GM23338 (cell line): ENCODE measurements at regions not wholly inside any gene's neighbourhood (a gene's known extent, or its start where the extent isn't known, plus 50 kb on each side); places are given as distances from the start of the nearest gene placed in this dataset.

ENCODE experiments used
- ATAC-seq: fragments of 200-7000 bp; cut with Tn5 transposase; 3 replicates; pipeline ENCODE4 v1.9.1; 2020
- DNase-seq: peaks from one replicate; pipeline ENCODE4 v3.0.0-alpha.2; 2015; ENCODE audit warnings: low spot score
- H2AFZ ChIP-seq: fragments of 200-600 bp; sonication (generic); 2 replicates; pipeline ENCODE4 v1.8.0; 2016; ENCODE audit warnings: antibody characterized with exemption, mild to moderate bottlenecking, moderate library complexity
- H3F3A ChIP-seq: fragments of 200-600 bp; sonication (generic); replicated peaks from 2 replicates; pipeline ENCODE4 v1.8.0; 2017; ENCODE audit warnings: antibody characterized with exemption, mixed run types, low read depth
- H3K27ac ChIP-seq: fragments of 200-600 bp; sonication (generic); 2 replicates; pipeline ENCODE4 v1.6.1; 2016; ENCODE audit warnings: low read depth
- H3K27me3 ChIP-seq: fragments of 200-600 bp; sonication (generic); 2 replicates; pipeline ENCODE4 v1.8.0; 2016; ENCODE audit warnings: mild to moderate bottlenecking, mixed run types, moderate library complexity; ENCODE audit not compliant: insufficient read depth
- H3K36me3 ChIP-seq: fragments of 200-600 bp; sonication (generic); 2 replicates; pipeline ENCODE4 v1.8.0; 2016; ENCODE audit warnings: mild to moderate bottlenecking; ENCODE audit not compliant: insufficient read depth
- H3K4me1 ChIP-seq: fragments of 200-600 bp; sonication (generic); 2 replicates; pipeline ENCODE4 v1.8.0; 2016; ENCODE audit warnings: mild to moderate bottlenecking, moderate library complexity; ENCODE audit not compliant: insufficient read depth
- H3K4me2 ChIP-seq: fragments of 200-600 bp; sonication (generic); 2 replicates; pipeline ENCODE4 v1.7.1; 2017; ENCODE audit warnings: mixed run types
- H3K4me3 ChIP-seq: fragments of 200-600 bp; sonication (generic); 2 replicates; pipeline ENCODE4 v1.6.1; 2016; ENCODE audit warnings: mixed run types
- H3K79me2 ChIP-seq: fragments of 200-600 bp; sonication (generic); replicated peaks from 2 replicates; pipeline ENCODE4 v1.8.0; 2017; ENCODE audit warnings: mild to moderate bottlenecking; ENCODE audit not compliant: insufficient read depth
- H3K9me2 ChIP-seq: fragments of 200-600 bp; sonication (generic); 2 replicates; pipeline ENCODE4 v1.8.0; 2017; ENCODE audit not compliant: insufficient read depth
- H4K20me1 ChIP-seq: fragments of 200-600 bp; sonication (generic); replicated peaks from 2 replicates; pipeline ENCODE4 v1.8.0; 2017; ENCODE audit warnings: mild to moderate bottlenecking; ENCODE audit not compliant: insufficient read depth
- H3K27ac Mint-ChIP-seq: 2 replicates; pipeline ENCODE4 v1.8.0; 2020; ENCODE audit warnings: inconsistent platforms, mild to moderate bottlenecking, moderate library complexity, mixed read lengths
- H3K27me3 Mint-ChIP-seq: 3 replicates; pipeline ENCODE4 v1.8.0; 2022; ENCODE audit warnings: low read depth, mild to moderate bottlenecking, moderate library complexity, mixed read lengths, inconsistent platforms; ENCODE audit not compliant: insufficient read depth, poor library complexity
- H3K36me3 Mint-ChIP-seq: 3 replicates; pipeline ENCODE4 v1.8.0; 2021; ENCODE audit warnings: low read depth, mild to moderate bottlenecking, inconsistent platforms, moderate library complexity, mixed read lengths
- H3K4me1 Mint-ChIP-seq: 3 replicates; pipeline ENCODE4 v1.8.0; 2020; ENCODE audit warnings: mild to moderate bottlenecking, inconsistent platforms, mixed read lengths
- H3K4me3 Mint-ChIP-seq: 3 replicates; pipeline ENCODE4 v1.8.0; 2021; ENCODE audit warnings: moderate library complexity, mild to moderate bottlenecking, inconsistent platforms, mixed read lengths
- H3K9me3 Mint-ChIP-seq: 3 replicates; pipeline ENCODE4 v1.8.0; 2020; ENCODE audit warnings: moderate library complexity, mild to moderate bottlenecking, inconsistent platforms, mixed read lengths
- CREB1 ChIP-seq: fragments of 250-450 bp; sonication (Bioruptor Pico); IDR thresholded peaks from 2 replicates; pipeline ENCODE4 v1.5.0; 2020; ENCODE audit warnings: low read depth, mild to moderate bottlenecking, moderate library complexity
- CTCF ChIP-seq, 2 experiments: fragments of 200-600 bp in 1 of 2; sonication (generic) in 1 of 2; conservative IDR thresholded peaks; 2 replicates each; pipeline versions ENCODE4 v1.5.1 to v1.6.1; 2016 to 2017; ENCODE audit warnings: antibody characterized with exemption in 2 of 2, low read depth in 2 of 2, mild to moderate bottlenecking in 2 of 2, moderate library complexity in 1 of 2
- ETS1 ChIP-seq: IDR thresholded peaks from 2 replicates; pipeline ENCODE4 v1.6.1; 2016; ENCODE audit warnings: antibody characterized with exemption
- EZH2 ChIP-seq: fragments of 200-600 bp; sonication (generic); IDR thresholded peaks from one replicate; pipeline ENCODE4 v1.8.0; 2017; ENCODE audit warnings: antibody characterized with exemption, mild to moderate bottlenecking, low read depth; ENCODE audit not compliant: unreplicated experiment
- EZH2phosphoT487 ChIP-seq: fragments of 200-600 bp; sonication (generic); IDR thresholded peaks from one replicate; pipeline ENCODE4 v1.8.1; 2018; ENCODE audit warnings: antibody characterized with exemption; ENCODE audit not compliant: unreplicated experiment
- JUNB ChIP-seq: IDR thresholded peaks from one replicate; pipeline ENCODE4 v1.6.1; 2016; ENCODE audit warnings: antibody characterized with exemption; ENCODE audit not compliant: unreplicated experiment
- NANOG ChIP-seq: IDR thresholded peaks from 2 replicates; pipeline ENCODE4 v1.6.1; 2016; ENCODE audit warnings: antibody characterized with exemption, borderline replicate concordance
- POLR2AphosphoS5 ChIP-seq: IDR thresholded peaks from 2 replicates; pipeline ENCODE4 v1.6.1; 2016; ENCODE audit warnings: antibody characterized with exemption, low read depth
- REST ChIP-seq: IDR thresholded peaks from one replicate; pipeline ENCODE4 v1.6.1; 2018; ENCODE audit warnings: antibody characterized with exemption; ENCODE audit not compliant: unreplicated experiment
- STAT1 ChIP-seq: IDR thresholded peaks from one replicate; pipeline ENCODE4 v1.6.1; 2016; ENCODE audit warnings: antibody characterized with exemption; ENCODE audit not compliant: unreplicated experiment
- ZNF114 ChIP-seq: fragments of 250-450 bp; sonication (Bioruptor Pico); IDR thresholded peaks from 2 replicates; pipeline ENCODE4 v1.5.0; 2020; ENCODE audit warnings: mild to moderate bottlenecking, moderate library complexity
- ZNF331 ChIP-seq: fragments of 250-450 bp; sonication (Bioruptor Pico); IDR thresholded peaks from 2 replicates; pipeline ENCODE4 v1.5.0; 2020; ENCODE audit warnings: low read depth, mild to moderate bottlenecking, moderate library complexity
- ZNF462 ChIP-seq: fragments of 250-450 bp; sonication (Bioruptor Pico); IDR thresholded peaks from 2 replicates; pipeline ENCODE4 v1.5.0; 2020; ENCODE audit warnings: mild to moderate bottlenecking, moderate library complexity

- Histone ChIP-seq H4K20me1 (no peaks in the 10 kb centered on the region), H3F3A (no peaks in the 10 kb centered on the region), H3K4me1 (peaks cover 7% of the 10 kb centered on the region; the same call in 1 of the 2 replicates), H2AFZ (no peak overlapping the region), H3K9me2 (peaks cover 7% of the 10 kb centered on the region; the same call in 1 of the 2 replicates), H3K27me3 (no peaks in the 10 kb centered on the region), H3K27ac (no peak overlapping the region), H3K4me3 (no peak overlapping the region), H3K36me3 (no peaks in the 10 kb centered on the region), H3K4me2 (no peak overlapping the region), H3K79me2 (no peaks in the 10 kb centered on the region)
- H3K27me3 Mint-ChIP-seq = peaks cover 4% of the 10 kb centered on the region
- H3K4me1 Mint-ChIP-seq = peaks cover 6% of the 10 kb centered on the region; the same call in 2 of the 3 replicates
- H3K4me3 Mint-ChIP-seq = no peak overlapping the region
- no peak for TF ChIP-seq REST
- TF ChIP-seq POLR2AphosphoS5 = no peak
- TF ChIP-seq NANOG = no peak
- no peak for TF ChIP-seq ETS1
- TF ChIP-seq STAT1 = no peak
- TF ChIP-seq EZH2 = no peak
- no peak for TF ChIP-seq ZNF114 (CRISPR knock-in tag)
- TF ChIP-seq ZNF331 (CRISPR knock-in tag) = no peak
- no peak for TF ChIP-seq ZNF462 (CRISPR knock-in tag)
- no peak for TF ChIP-seq CTCF (conservative IDR thresholded peaks at IDR 0.05; ENCODE audit: low read depth in 2 of 2)
- no peak for TF ChIP-seq CREB1 (CRISPR knock-in tag)
- TF ChIP-seq JUNB = no peak
- no peak for TF ChIP-seq EZH2phosphoT487
- no peak overlapping the region for H3K27ac Mint-ChIP-seq
- no peak for ATAC-seq
- no peaks in the 10 kb centered on the region; the same call in 2 of the 3 replicates for H3K36me3 Mint-ChIP-seq
- peaks cover 2% of the 10 kb centered on the region; the same call in 1 of the 3 replicates for H3K9me3 Mint-ChIP-seq
- no peak for DNase-seq
These were observed 70.2 kb upstream of the NEIL3 start for GRCh38 chr4:177239477-177239876.
